ENCODE measurements at regions not wholly inside any gene's neighbourhood (a gene's known extent, or its start where the extent isn't known, plus 50 kb on each side); places are given as distances from the start of the nearest gene placed in this dataset.

DNA sequence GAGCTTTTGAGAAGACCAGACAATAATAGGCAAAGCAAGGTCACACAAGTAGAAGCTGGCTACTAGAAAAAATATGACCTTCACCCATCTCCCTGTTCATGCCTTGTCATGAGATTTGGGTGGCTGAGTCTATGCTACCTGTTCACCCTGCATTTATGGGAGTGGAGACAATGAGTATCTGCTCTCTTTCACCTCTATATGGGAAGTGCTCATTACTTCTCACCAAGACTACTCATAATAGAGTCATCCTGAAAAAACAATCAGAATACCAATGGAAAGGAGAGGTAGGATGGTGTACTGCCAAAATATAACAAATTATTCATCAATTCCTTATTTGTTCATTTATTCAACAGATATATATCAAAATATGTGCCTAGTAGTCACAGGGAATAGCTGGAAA lies 921.8 kb upstream of the INTU start:
- no peak for DNase-seq (ENCODE audit: low read depth in 2 of 3, low spot score in 1 of 3)

- DNase-seq (ENCODE audit: low read depth in 2 of 3, low spot score in 1 of 3) = no peak
Observed at GRCh38 chr4:126715067-126715466, 917.7 kb upstream of the INTU start.

DNA sequence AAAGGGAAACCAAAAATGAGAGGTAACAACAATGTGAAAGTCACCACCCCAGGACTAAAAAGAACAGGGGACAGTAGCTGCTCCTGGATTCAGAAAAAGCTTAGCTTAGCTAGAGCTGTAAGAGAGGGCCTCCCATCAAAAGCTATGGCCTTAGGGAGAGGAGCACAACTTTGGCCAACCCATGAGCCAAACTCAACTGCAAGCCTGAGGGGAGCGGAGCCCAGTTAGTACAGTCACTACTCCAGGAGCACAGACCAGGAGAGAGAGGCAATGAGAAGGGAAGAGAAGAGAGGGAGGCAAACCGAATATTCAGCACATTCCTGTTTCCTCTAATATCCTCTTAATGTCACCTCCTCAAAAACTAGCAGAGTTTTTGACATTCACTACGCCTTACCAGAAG lies 917.1 kb upstream of the INTU start:
- no peak for DNase-seq (ENCODE audit: low read depth in 2 of 3, low spot score in 1 of 3)

- DNase-seq (ENCODE audit: low read depth in 2 of 3, low spot score in 1 of 3) = no peak
Observed at GRCh38 chr4:126718136-126718535, 914.6 kb upstream of the INTU start.

DNA sequence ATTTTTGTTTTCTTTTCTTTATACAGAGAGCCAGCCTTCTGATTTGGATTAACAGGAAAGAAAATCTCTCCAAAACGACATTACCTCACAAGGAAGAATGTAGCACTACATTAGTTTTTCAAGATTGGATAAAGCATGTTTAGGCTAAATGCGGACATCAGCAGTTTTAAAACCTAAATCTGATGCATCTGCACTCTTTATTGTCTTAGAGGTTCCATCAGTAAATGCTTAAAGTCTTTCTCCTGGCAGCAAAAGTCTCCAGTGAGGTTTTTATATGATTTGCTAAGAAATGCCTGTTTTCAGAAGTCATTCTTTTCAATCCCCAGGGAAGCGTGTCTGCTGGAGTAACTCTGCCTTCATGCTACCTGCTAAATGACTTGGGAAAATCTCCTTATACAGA lies 912.9 kb upstream of the INTU start:
- DNase-seq (ENCODE audit: low read depth in 2 of 3, low spot score in 1 of 3) = no peak

GRCh38 chr4:126725906-126726305 lies 906.9 kb upstream of the INTU start:
- DNase-seq (ENCODE audit: low read depth in 2 of 3, low spot score in 1 of 3) = no peak

DNA sequence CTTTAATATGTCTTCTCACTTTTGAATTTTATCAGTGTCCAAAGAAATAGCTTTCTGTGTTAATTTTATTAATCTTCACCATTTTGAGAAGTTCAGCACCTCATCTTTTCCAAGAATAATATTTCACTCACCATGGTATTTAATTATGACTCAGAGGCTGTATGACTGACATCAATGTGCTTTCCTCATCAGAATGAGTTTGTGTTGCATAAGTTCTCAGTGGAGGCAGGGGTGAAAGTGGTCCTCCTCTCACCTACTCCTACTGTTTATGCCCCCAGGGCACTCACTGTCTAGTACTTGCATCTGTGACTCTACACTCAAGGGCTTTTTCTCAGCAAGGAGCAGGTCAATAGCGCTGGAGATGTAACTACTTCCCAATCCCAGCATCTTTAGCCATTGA lies 905.3 kb upstream of the INTU start:
- no peak for DNase-seq (ENCODE audit: low read depth in 2 of 3, low spot score in 1 of 3)

- no peak for DNase-seq (ENCODE audit: low read depth in 2 of 3, low spot score in 1 of 3)
Observed at GRCh38 chr4:126731062-126731461, 901.7 kb upstream of the INTU start.

DNA sequence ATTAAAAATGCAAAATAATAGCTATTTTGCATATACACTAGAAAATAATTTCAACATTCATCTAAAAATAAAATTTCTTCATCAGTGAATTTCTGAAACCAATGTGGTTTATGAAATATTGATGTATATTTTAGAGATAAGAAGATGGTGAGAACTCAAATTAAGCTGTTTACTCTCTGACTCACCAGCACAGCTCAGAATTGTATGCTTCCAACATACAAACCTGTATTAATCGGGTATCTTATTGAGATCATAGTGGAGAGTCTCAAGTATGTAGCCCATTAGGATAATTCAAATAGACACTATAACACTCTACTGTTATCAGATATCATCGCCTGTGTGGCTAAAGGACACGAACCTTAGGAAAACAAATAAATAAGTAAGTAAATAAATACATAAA lies 899.5 kb upstream of the INTU start:
- DNase-seq (ENCODE audit: low read depth in 2 of 3, low spot score in 1 of 3) = no peak

GRCh38 chr4:126734465-126734864 lies 898.3 kb upstream of the INTU start:
- DNase-seq (ENCODE audit: low read depth in 2 of 3, low spot score in 1 of 3) = no peak

DNA sequence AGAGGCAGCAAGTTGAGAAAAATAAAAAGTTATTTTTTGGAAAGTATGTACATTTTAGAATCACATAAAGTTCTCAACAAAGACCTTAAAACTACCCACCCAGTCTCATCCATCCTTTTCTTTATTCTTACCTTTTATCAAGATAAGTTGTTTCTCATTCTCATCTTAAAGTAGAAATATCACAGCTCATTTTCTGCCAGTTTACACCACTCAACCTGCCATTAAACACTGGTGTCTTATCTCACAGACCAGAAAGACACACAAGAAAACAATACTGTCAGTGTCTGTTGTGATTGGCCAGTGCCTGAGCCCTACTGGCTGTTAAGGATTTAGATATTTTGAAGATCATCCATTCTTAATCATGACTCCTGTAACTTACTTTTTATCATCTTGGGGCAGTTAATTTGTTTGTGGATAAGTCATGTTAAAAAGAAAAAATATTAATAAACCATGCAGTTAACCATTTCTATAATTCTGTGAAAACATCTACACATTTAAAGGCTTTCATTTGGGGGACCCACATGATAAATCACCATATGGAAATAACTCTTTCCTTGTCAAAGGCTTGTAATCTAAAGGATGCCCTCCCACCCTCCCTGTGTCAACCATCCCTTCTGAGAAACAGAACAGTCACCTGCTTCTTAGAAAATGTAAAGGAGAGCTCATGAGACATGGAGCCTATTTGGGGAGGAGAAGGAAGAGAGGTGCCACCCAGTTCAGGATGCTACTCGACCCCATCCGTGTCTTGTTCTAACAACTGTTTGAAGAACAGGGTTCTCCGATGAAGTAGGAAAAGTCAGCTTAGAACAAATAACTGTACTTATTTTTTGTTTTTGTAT lies 897.2 kb upstream of the INTU start:
- DNase-seq (ENCODE audit: low read depth in 2 of 3, low spot score in 1 of 3) = no peak

GRCh38 chr4:126736133-126736518 lies 896.6 kb upstream of the INTU start:
- DNase-seq (ENCODE audit: low read depth in 2 of 3, low spot score in 1 of 3) = no peak

GRCh38 chr4:126737899-126738526 lies 894.7 kb upstream of the INTU start:
- DNase-seq (ENCODE audit: low read depth in 2 of 3, low spot score in 1 of 3) = no peak

GRCh38 chr4:126738527-126738923 lies 894.2 kb upstream of the INTU start:
- DNase-seq (ENCODE audit: low read depth in 2 of 3, low spot score in 1 of 3) = no peak

- no peak for DNase-seq (ENCODE audit: low read depth in 2 of 3, low spot score in 1 of 3)
Observed at GRCh38 chr4:126738926-126739325, 893.8 kb upstream of the INTU start.

GRCh38 chr4:126740687-126741086 lies 892.1 kb upstream of the INTU start:
- no peak for DNase-seq (ENCODE audit: low read depth in 2 of 3, low spot score in 1 of 3)

DNA sequence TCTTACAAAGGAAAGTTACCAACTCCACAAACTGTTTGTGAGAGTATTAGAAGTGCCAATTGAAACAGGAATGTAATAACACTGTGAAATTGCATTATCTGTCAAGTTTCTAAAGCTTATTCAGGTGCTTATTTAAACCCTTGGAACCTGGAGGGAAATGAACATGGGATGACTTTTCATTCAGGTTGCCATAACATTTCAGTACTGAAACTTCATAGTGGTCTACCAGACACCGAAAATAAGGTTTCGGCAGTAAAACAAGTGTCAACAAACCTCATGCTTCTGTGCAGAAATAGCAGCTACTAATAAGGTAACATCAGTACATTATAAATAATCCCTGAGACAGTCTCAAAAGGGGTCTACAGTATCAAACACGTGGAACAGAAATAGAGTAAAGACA lies 890.7 kb upstream of the INTU start:
- no peak for DNase-seq (ENCODE audit: low read depth in 2 of 3, low spot score in 1 of 3)

DNA sequence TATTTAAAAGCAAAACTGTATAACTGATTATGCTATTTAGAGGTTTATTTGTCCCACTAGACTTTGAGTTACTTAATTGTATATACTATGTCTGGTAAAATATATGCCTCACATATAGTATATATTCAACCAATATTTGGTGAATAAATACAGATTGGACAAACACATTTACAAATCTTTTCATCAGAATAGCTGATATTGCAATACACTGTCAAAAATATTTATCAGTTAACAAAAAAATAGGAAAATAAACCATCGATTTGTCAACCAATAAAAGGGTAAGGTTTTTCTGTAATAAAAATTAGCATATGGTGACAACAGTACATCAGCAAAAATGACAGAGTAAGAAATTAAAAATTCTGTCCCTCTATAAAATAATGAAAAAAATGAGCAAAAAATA lies 889.9 kb upstream of the INTU start:
- no peak for DNase-seq (ENCODE audit: low read depth in 2 of 3, low spot score in 1 of 3)

GRCh38 chr4:126748736-126749135 lies 884.0 kb upstream of the INTU start:
- no peak for DNase-seq (ENCODE audit: low read depth in 2 of 3, low spot score in 1 of 3)

- no peak for DNase-seq (ENCODE audit: low read depth in 2 of 3, low spot score in 1 of 3)
Observed at GRCh38 chr4:126750723-126751122, 882.0 kb upstream of the INTU start.

DNA sequence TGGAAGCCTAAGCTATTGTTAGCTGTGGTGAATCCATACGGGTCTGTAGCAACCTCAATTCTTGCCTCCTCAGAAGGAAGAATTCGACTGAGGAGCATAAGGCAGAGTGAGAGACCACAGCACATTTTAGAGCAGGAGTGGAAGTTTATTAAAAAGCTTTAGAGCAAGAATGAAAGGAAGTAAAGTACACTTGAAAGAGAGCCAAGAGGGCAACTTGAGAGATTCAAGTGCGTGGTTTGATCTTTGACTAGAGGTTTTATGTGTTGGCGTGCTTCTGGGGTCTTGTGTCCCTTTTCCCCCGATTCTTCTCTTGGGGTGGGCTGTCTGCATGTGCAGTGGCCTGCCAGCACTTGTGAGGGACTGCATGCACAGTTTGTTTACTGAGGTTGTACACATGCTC lies 880.6 kb upstream of the INTU start:
- DNase-seq (ENCODE audit: low read depth in 2 of 3, low spot score in 1 of 3) = no peak

GRCh38 chr4:126752702-126753101 lies 880.1 kb upstream of the INTU start:
- DNase-seq (ENCODE audit: low read depth in 2 of 3, low spot score in 1 of 3) = no peak

GRCh38 chr4:126753592-126753991 lies 879.2 kb upstream of the INTU start:
- no peak for DNase-seq (ENCODE audit: low read depth in 2 of 3, low spot score in 1 of 3)

Measured in stimulated activated CD4-positive, alpha-beta T cell treated with anti-CD3 and anti-CD28 coated beads, Interleukin-12 subunit alpha, Interleukin-12 subunit beta, amount 100 ng/mL, for 48 hours (primary cell).